Tibial nerve (tissue), 4 donors: ENCODE measurements at regions not wholly inside any gene's neighbourhood (a gene's known extent, or its start where the extent isn't known, plus 50 kb on each side); places are given as distances from the start of the nearest gene placed in this dataset.

ENCODE experiments used
- DNase-seq, 2 donors: peaks; one replicate each; pipeline ENCODE4 v3.0.0-alpha.2; 2019; ENCODE audit warnings: low spot score in 2 of 2
- H3K27ac ChIP-seq, 4 donors: fragments of 200-600 bp; sonication (generic) in 3 of 4; one replicate each; pipeline ENCODE4 v1.5.1; 2017 to 2019; ENCODE audit warnings: mild to moderate bottlenecking in 1 of 4
- H3K27me3 ChIP-seq, 2 donors: fragments of 200-600 bp; sonication (generic) in 1 of 2; one replicate each; pipeline versions ENCODE4 v1.5.1 to v1.6.0; 2017 to 2019
- H3K36me3 ChIP-seq, 3 donors: fragments of 200-600 bp; sonication (generic); one replicate each; pipeline ENCODE4 v1.5.1; 2018 to 2019
- H3K4me1 ChIP-seq, 4 donors: fragments of 200-600 bp; sonication (generic) in 3 of 4; one replicate each; pipeline ENCODE4 v1.5.1; 2017 to 2019
- H3K4me3 ChIP-seq, 4 donors: fragments of 200-600 bp; sonication (generic) in 3 of 4; one replicate each; pipeline ENCODE4 v1.5.1; 2017 to 2019; ENCODE audit warnings: mild to moderate bottlenecking in 1 of 4, moderate library complexity in 1 of 4
- H3K9me3 ChIP-seq, 4 donors: fragments of 200-600 bp; sonication (generic) in 3 of 4; one replicate each; pipeline ENCODE4 v1.5.1; 2017 to 2019
- CTCF ChIP-seq, 5 experiments: fragments of 200-600 bp in 3 of 5; fragments of 450-650 bp in 2 of 5; sonication (generic) in 3 of 5; IDR thresholded peaks; one replicate each; pipeline ENCODE4 v1.5.1; 2016 to 2019; ENCODE audit warnings: antibody characterized with exemption in 5 of 5, mild to moderate bottlenecking in 3 of 5, moderate library complexity in 2 of 5
- EP300 ChIP-seq, 2 donors: sonication (generic); formaldehyde crosslinking; IDR thresholded peaks; one replicate each; pipeline ENCODE4 v1.6.1; 2017; ENCODE audit warnings: antibody characterized with exemption in 2 of 2, mild to moderate bottlenecking in 1 of 2
- POLR2A ChIP-seq, 2 donors: fragments of 450-650 bp; IDR thresholded peaks; one replicate each; pipeline ENCODE4 v1.6.1; 2017; ENCODE audit warnings: antibody characterized with exemption in 2 of 2, mild to moderate bottlenecking in 2 of 2, moderate library complexity in 2 of 2
- WGBS, 2 donors: methylation state at CpG; one replicate each; pipeline ENCODE4 v1.1.5; 2018; 5-methylcytosine and 5-hydroxymethylcytosine counted together

DNA sequence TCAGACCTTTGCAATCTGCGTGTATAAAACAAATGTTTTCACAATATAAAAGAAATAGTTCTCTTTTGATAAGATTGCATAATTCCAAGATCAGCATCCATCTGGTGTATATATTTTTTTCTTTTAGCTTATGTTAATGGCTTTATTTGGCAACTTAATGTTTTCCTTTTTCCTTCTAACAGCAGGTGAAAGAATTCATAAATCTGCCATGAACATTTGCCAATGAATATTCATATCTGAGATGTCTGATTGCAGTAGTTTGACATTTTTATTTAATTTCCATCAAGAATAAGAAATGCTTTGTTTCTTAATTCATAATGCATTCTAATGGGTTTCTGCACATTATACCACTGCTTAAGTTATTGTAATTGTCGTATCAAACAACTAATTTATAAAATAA is 184.4 kb upstream of the ROBO2 start:
- Histone ChIP-seq H3K4me3 (no peak overlapping the region), H3K27me3 (no peaks in the 10 kb centered on the region), H3K36me3 (no peaks in the 10 kb centered on the region), H3K4me1 (no peaks in the 10 kb centered on the region), H3K27ac (no peak overlapping the region), H3K9me3 (no peaks in the 10 kb centered on the region)
- 65 to 73% methylated on average over 2 of the region's 2 CpGs for WGBS, 2 donors
- no peak for TF ChIP-seq EP300 (IDR thresholded peaks at IDR 0.05)
- no peak for TF ChIP-seq CTCF (IDR thresholded peaks at IDR 0.05)
- no peak for TF ChIP-seq POLR2A (IDR thresholded peaks at IDR 0.05)
- DNase-seq, result no peak

DNA sequence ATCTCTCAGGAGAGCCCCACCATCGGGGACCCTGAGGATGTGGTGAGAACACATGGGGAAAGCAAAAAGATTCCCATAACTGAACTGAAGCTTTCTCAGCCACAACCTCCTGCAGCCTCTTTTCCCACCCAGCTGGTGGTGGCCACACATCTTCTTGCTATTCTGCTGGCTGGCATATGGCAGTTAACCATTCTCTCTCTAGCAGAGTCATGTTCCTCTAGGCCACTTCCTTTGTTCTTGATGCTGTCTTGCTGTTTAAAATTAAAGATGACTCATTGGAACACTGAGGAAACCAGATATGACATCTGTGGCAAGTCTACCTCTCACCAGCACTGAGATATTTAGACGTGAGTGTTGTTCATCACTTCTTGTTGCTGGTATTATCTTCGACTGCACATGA is 180.3 kb upstream of the ROBO2 start:
- Histone ChIP-seq H3K36me3 (no peaks in the 10 kb centered on the region), H3K9me3 (no peaks in the 10 kb centered on the region), H3K27me3 (no peaks in the 10 kb centered on the region), H3K27ac (no peak overlapping the region), H3K4me1 (no peaks in the 10 kb centered on the region), H3K4me3 (no peak overlapping the region)
- no peak for DNase-seq
- TF ChIP-seq CTCF (IDR thresholded peaks at IDR 0.05) (no peak), POLR2A (IDR thresholded peaks at IDR 0.05) (no peak), EP300 (IDR thresholded peaks at IDR 0.05) (no peak)
- 83% methylated on average over 3 of the region's 3 CpGs for WGBS, 2 donors

DNA sequence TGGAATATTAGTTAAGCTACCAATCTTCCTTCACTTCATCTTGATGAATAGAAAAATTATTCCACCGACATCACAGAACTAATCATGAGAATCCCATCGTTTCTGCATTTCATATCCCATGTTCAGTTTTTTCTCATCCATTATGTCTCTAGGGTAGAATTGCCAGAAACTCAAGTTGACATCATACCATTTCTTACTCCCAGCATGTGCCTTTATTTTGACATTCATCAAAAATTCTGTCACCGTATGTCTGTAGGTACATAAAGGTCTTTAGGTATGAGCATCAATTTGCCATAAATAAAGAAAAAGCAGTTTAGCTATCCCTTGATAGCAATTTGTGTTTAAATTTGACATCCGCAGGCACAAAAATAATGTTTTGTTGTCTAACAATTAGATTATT is 175.5 kb upstream of the ROBO2 start:
- Histone ChIP-seq H3K9me3 (no peaks in the 10 kb centered on the region), H3K27ac (no peak overlapping the region), H3K4me3 (no peak overlapping the region), H3K27me3 (no peaks in the 10 kb centered on the region), H3K4me1 (no peaks in the 10 kb centered on the region), H3K36me3 (no peaks in the 10 kb centered on the region)
- no peak for TF ChIP-seq CTCF (IDR thresholded peaks at IDR 0.05)
- 88 to 90% methylated on average over 4 of the region's 4 CpGs for WGBS, 2 donors
- no peak for DNase-seq

DNA sequence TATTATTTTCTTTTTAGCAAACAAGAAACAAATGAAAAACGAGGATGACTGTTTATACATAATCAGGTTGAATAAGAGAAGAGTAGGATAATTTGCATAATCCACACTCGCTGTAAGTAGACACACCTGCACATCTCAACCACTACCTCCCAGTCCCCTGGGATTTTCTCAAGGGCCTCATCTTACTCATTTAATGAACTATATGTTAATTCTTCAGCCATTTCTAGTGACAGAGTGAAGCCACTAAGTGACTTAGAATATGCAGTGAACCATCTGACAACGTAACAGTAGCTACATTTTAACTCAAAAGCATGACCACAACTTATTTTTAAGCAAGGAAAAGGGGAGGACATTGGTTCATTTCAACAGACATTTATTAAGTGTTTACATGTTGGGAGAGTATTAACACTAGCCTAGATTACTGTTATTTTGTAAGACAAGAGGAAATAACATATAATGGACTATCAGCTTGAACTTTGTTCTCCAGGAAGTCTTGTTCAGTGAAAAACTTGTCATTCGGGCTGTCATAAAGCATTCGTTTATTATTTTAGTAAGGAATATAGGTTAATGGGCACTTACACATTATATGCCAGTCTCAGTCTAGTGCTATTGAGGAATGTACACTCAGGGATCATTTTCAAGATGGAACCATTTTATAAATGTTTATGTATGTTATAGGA is 173.0 kb upstream of the ROBO2 start:
- Histone ChIP-seq H3K27ac (no peak overlapping the region), H3K4me3 (no peak overlapping the region), H3K4me1 (no peaks in the 10 kb centered on the region), H3K27me3 (no peaks in the 10 kb centered on the region), H3K36me3 (no peaks in the 10 kb centered on the region), H3K9me3 (no peaks in the 10 kb centered on the region)
- no peak for DNase-seq
- WGBS, 2 donors, result 75 to 80% methylated on average over 5 of the region's 5 CpGs
- no peak for TF ChIP-seq EP300 (IDR thresholded peaks at IDR 0.05)
- no peak for TF ChIP-seq POLR2A (IDR thresholded peaks at IDR 0.05)
- TF ChIP-seq CTCF (IDR thresholded peaks at IDR 0.05), result no peak

GRCh38 chr3:76869726-76870384 is 170.0 kb upstream of the ROBO2 start:
- 63 to 69% methylated on average over 3 of the region's 3 CpGs for WGBS, 2 donors
- no peak overlapping the region for H3K4me3 ChIP-seq
- no peaks in the 10 kb centered on the region for H3K27me3 ChIP-seq
- H3K36me3 ChIP-seq, result no peaks in the 10 kb centered on the region
- no peak overlapping the region for H3K27ac ChIP-seq
- DNase-seq, result no peak
- no peak for TF ChIP-seq CTCF (IDR thresholded peaks at IDR 0.05)
- TF ChIP-seq EP300 (IDR thresholded peaks at IDR 0.05), result no peak
- no peak for TF ChIP-seq POLR2A (IDR thresholded peaks at IDR 0.05)
- H3K4me1 ChIP-seq, result no peaks in the 10 kb centered on the region
- no peaks in the 10 kb centered on the region for H3K9me3 ChIP-seq
